NCI-H526 (cell line): ENCODE measurements at regions not wholly inside any gene's neighbourhood (a gene's known extent, or its start where the extent isn't known, plus 50 kb on each side); places are given as distances from the start of the nearest gene placed in this dataset.

Source experiments
- DNase-seq, 2 experiments: peaks; one replicate each; lab custom pipeline; 2025; lab: John Stamatoyannopoulos, UW

GRCh38 chr1:65486613-65487012 is 66.1 kb downstream of the LEPR start:
- no peak for DNase-seq

DNA sequence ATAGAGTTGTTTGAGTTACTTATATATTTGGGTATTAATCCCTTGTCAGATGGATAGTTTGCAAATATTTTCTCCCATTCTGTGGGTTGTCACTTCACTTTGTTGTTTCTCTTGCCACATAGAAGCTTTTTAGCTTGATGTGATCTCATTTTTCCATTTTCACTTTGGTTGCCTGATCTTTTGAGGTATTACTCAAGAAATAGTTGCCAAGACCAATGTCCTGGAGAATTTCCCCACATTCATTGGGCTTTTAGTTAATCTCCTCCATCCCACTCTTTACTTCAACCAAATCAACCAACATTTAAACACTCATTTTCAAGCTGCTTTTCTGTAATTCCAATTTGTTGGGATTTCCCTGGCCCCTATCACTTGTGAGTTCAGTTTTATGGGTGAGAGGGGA is 69.0 kb downstream of the LEPR start:
- DNase-seq = no peak

- DNase-seq = no peak
Observed at GRCh38 chr1:65490231-65491009, 70.0 kb downstream of the LEPR start.

- DNase-seq = no peak
Observed at GRCh38 chr1:65491472-65491871, 71.0 kb downstream of the LEPR start.

DNA sequence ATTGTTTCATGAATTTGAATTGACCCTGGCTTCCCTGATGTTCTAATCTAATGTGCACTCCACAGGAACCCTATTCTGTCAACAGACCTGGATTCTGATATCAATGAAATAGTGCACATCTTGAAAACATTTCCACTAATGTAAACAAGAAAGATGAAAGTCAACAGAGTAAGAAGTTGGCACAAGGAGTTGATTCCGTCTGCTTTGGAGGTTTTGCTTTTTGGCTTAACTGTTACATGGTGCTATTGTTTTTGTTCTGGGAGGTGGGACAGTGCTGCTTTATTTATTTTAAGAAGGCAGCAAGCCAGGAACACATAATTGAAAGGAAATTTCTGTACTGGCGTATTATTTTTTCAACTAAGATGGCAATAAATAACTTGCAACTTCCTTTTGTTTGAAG is 73.3 kb downstream of the LEPR start:
- DNase-seq = no peak

- DNase-seq = no peak
Observed at GRCh38 chr1:65494671-65495070, 74.2 kb downstream of the LEPR start.

DNA sequence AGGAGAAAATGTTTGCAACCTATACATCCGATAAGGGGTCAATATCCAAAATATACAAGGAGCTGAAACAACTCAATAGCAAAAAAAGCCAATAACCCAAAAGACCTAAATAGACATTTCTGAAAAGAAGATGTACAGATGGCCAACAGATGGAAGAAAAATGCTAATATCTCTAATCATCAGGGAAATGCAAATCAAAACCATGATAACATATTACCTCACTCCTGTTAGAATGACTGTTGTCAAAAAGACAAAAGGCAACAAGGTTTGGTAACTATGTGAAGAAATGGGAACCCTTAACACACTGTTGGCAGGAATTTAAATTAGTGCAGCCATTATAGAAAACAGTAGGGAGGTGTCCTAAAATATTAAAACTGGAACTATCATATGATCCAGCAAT is 74.7 kb downstream of the LEPR start:
- DNase-seq = no peak

- DNase-seq = no peak
Observed at GRCh38 chr1:65497256-65497830, 76.9 kb downstream of the LEPR start.

DNA sequence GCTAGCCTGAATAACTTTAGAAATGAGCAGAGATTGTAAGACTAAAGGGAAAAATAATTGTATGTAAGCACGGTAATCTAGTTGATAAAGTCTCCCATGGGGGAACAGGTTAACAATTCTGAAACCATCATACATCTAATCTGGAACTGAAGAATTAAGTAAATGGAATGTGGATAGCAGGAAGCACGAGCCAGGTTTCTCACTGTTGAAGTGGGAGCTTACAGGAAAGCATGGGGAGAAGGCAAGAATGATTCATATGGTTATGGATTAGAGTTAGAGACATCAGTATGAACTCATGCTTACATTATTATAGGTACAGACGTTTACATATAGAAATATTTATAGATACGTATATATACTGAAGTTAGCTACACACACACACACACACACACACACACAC is 83.0 kb downstream of the LEPR start:
- DNase-seq = no peak

DNA sequence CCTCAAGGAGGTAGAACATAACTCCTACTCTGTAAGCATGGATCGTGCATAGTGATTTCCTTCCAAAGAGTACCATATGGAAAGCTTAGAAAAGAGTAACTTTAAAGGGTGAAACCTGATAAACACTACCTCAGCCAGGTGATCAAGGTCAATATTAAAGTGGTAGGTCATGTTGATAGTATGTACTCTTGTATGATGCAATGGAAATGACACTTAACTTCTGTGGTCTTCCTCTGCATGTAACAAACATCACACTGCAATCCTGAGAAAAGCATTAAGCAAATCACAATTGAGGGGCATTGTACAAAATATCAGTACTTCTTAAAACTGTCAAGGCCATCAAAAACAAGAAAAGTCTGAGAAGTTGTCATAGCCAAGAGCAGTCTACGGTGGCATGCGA is 83.8 kb downstream of the LEPR start:
- DNase-seq = no peak

- DNase-seq = no peak
Observed at GRCh38 chr1:65505547-65506300, 85.3 kb downstream of the LEPR start.

DNA sequence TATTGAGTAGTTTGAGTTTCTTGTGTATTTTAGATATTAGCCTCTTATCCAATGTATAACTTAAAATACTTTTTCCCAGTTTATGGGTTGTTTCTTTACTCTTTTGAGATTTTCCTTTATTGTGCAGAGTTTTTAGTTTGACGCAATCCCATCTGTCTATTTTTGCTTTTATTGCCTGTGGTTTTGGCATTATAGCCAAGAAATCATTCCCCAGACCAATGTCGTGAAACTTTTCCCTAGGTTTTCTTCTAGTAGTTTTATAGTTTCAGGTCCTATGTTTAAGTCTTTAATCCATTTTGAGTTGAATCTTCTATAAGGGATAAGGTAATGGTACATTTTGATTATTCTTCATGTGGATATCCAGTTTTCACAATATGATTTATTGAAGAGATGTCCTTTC is 87.6 kb downstream of the LEPR start:
- DNase-seq = no peak

GRCh38 chr1:65509912-65510680 is 89.6 kb downstream of the LEPR start:
- no peak for DNase-seq

DNA sequence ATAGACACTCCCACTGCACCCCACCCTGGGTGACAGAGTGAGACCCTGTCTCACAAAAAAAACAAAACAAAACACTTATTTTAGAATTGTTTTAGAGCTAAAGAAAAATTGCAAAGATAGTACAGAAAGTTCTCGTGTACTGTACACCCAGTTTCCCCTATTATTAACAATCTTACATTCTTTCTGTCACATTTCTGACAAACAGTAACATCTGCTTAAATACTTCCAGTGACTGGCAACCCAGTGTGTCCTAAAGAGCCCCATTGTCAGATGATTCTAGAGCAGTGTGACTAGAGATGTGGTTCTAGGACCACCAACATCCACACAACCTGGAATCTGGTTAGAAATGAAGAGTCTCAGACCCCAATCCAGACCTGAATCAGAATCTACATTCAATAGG is 90.5 kb downstream of the LEPR start:
- no peak for DNase-seq

- DNase-seq = no peak
Observed at GRCh38 chr1:65512383-65512782, 91.9 kb downstream of the LEPR start.

DNA sequence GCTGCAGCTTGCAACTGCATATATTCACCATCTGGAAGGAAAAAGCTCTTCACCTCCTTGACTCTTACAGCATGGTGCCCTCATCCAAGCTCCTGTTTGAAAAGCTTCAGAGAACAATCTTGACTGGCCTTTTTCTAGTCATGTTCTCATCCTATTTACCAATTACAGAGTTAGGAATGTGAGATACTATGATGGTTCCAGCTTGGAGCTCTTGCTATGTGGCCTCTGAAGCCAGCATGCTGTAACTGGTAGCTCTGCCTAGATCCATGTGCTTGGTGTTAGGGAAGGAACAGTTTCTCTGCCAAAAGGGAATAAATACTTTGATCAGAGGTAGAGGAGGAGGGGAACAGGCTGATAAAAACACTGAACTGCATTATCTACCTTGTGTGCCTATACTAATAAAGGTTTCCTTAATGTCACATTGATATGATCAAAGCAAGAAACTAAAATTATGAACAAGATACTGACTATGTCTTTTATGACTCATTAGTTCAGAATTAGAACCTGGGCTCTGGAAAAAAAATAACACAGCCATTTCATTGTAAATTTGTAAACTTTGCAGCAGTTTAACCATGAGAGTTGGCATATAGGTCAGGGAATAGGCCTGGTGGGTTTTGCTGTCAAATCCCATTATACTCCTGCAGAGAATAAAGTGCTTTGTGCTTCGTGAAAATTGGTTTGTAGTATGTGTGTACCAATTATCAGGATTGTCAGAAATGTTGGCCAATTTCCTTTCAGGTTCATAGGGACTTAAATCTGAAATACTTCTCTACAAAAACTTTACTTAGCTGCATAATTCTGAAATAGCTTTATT is 92.7 kb downstream of the LEPR start:
- no peak for DNase-seq

DNA sequence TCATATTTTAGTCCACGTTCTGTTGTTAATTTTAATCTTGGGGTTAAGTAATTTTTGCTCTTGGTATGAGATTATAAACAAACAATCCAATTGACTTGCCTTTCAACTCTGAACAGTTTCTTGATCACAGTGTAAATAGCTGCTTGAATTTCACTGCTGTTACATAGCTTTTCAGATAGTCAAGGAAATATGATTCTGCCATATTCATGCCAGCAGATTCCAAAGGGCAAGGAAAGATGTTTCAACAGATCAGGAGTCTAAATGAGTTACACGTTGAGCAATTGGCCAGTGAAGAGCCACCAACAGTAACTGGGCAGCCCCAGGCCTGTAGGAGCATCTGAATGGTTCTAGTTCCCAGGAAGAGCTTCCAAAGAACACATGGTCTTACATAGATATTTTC is 93.6 kb downstream of the LEPR start:
- DNase-seq = no peak

DNA sequence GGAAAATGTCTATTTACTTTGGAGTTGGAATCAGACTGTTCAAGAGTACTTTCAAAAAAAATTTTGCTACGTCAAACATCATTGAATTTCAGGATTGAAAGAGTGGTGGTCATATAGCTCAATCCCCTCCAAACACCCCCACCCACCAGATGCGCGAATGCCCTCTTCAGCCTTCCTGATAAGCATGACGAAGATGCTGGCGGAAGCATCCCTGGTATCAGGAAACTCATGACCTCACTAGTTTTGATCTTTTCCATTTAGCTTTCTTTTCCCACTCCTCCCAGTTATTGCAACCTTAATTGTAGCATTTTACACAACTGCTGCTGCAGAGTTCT is 104.4 kb downstream of the LEPR start:
- no peak for DNase-seq

- DNase-seq = peak in 1 of 2 experiments; percentile 34
Observed at GRCh38 chr1:65525266-65526048, 105.0 kb downstream of the LEPR start.

- DNase-seq = no peak
Observed at GRCh38 chr1:65526049-65526556, 105.6 kb downstream of the LEPR start.

GRCh38 chr1:65527190-65527589 is 106.7 kb downstream of the LEPR start:
- no peak for DNase-seq
